22Rv1 (cell line): ENCODE measurements at regions not wholly inside any gene's neighbourhood (a gene's known extent, or its start where the extent isn't known, plus 50 kb on each side); places are given as distances from the start of the nearest gene placed in this dataset.

Experiments used
- ZFX ChIP-seq: fragments of 450-650 bp; IDR thresholded peaks from 2 replicates; pipeline ENCODE4 v1.6.1; 2017; ENCODE audit warnings: antibody characterized with exemption, borderline replicate concordance
- TF ChIP-seq, protein P1 (sequence below): fragments of 450-650 bp; IDR thresholded peaks from 2 replicates; pipeline ENCODE4 v1.5.1; 2017; ENCODE audit warnings: mild to moderate bottlenecking

GRCh38 chr21:20652846-20653245 lies 345.4 kb upstream of the NCAM2 start:
- TF ChIP-seq, protein P1, sequence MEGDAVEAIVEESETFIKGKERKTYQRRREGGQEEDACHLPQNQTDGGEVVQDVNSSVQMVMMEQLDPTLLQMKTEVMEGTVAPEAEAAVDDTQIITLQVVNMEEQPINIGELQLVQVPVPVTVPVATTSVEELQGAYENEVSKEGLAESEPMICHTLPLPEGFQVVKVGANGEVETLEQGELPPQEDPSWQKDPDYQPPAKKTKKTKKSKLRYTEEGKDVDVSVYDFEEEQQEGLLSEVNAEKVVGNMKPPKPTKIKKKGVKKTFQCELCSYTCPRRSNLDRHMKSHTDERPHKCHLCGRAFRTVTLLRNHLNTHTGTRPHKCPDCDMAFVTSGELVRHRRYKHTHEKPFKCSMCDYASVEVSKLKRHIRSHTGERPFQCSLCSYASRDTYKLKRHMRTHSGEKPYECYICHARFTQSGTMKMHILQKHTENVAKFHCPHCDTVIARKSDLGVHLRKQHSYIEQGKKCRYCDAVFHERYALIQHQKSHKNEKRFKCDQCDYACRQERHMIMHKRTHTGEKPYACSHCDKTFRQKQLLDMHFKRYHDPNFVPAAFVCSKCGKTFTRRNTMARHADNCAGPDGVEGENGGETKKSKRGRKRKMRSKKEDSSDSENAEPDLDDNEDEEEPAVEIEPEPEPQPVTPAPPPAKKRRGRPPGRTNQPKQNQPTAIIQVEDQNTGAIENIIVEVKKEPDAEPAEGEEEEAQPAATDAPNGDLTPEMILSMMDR, result no peak
- no peak for TF ChIP-seq ZFX
